Astrocyte of the cerebellum (primary cell): ENCODE measurements at regions not wholly inside any gene's neighbourhood (a gene's known extent, or its start where the extent isn't known, plus 50 kb on each side); places are given as distances from the start of the nearest gene placed in this dataset.
A peak's percentile ranks its signal among the peaks of the same experiment; 100 is the strongest.

Experiments used
- DNase-seq: peaks from one replicate; pipeline ENCODE4 v3.0.0-alpha.2; 2011; ENCODE audit warnings: low read depth
- H3K4me3 ChIP-seq: 2 replicates; pipeline ENCODE4 v1.5.1; 2011; ENCODE audit warnings: mild to moderate bottlenecking, low read depth, low read length, moderate library complexity
- CTCF ChIP-seq: IDR thresholded peaks from 2 replicates; pipeline ENCODE4 v1.5.1; 2012; ENCODE audit warnings: low read length, low read depth, moderate library complexity, mild to moderate bottlenecking; ENCODE audit errors: missing control alignments
- in situ Hi-C: cut with HindIII; loops from 2 replicates; pipeline ENCODE4 v1.10.0; 2017; ENCODE audit warnings: low sequenced_read_pairs

GRCh38 chr13:27014406-27015359 lies 156.9 kb downstream of the USP12 start:
- in situ Hi-C loops: no loop called here
- DNase-seq: no peak

GRCh38 chr13:27012482-27013197 lies 159.0 kb downstream of the USP12 start:
- H3K4me3 ChIP-seq: no peak overlapping the region
- in situ Hi-C loops: no loop called here
- peak; percentile 78 for DNase-seq

More at GRCh38 chr13:27014406-27015359, 156.9 kb downstream of the USP12 start:
- TF ChIP-seq CTCF: no peak
- H3K4me3 ChIP-seq: no peak overlapping the region

GRCh38 chr13:27011661-27012060 lies 159.9 kb downstream of the USP12 start:
- in situ Hi-C loops: no loop called here
- TF ChIP-seq CTCF: no peak
- DNase-seq: no peak
- no peak overlapping the region for H3K4me3 ChIP-seq

More at GRCh38 chr13:27012482-27013197, 159.0 kb downstream of the USP12 start:
- no peak for TF ChIP-seq CTCF

GRCh38 chr13:27008733-27009132 lies 162.9 kb downstream of the USP12 start:
- no peak overlapping the region for H3K4me3 ChIP-seq
- in situ Hi-C loops: no loop called here
- no peak for TF ChIP-seq CTCF
- DNase-seq: no peak

- no peak for DNase-seq
- H3K4me3 ChIP-seq: peak overlapping the region; percentile 11
- in situ Hi-C loops: no loop called here
- TF ChIP-seq CTCF: no peak
Observed at GRCh38 chr13:27007166-27007565, 164.4 kb downstream of the USP12 start.

GRCh38 chr13:27006519-27007161 lies 165.0 kb downstream of the USP12 start:
- in situ Hi-C loops: no loop called here
- no peak for TF ChIP-seq CTCF
- H3K4me3 ChIP-seq: peak overlapping the region; percentile 11
- no peak for DNase-seq
